GM19467 (cell line): ENCODE measurements at regions not wholly inside any gene's neighbourhood (a gene's known extent, or its start where the extent isn't known, plus 50 kb on each side); places are given as distances from the start of the nearest gene placed in this dataset.
"Not testable (repeated sequence)": the region's sequence is repeated elsewhere in the genome, so short reads cannot be mapped to it uniquely, and the experiment has no call there.

Experiments used
- ATAC-seq: cut with Tn5 transposase; IDR thresholded peaks from one replicate; pipeline ENCODE4 v1.9.1; 2021; ENCODE audit warnings: mild to moderate bottlenecking, moderate library complexity; ENCODE audit not compliant: unreplicated experiment

DNA sequence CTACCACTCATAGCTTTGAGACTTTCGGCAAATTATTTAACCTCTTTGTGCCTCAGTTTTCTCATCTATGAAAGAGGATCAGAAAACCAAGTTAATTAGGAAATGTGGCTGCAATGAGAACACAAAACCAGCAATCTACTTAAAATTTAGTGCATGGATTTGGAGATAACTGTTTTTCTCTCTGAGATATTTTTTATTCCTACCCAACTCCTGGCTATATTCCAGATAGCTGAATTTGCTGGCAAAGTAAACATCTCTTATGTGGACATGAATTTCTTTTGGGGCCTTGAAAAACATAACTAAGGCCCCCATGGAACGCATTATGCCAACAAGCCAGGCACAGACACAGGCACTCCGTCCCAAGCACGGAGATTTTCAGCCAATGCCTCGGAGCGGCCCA, 53.4 kb upstream of the FOXN3 start:
- no peak for ATAC-seq

DNA sequence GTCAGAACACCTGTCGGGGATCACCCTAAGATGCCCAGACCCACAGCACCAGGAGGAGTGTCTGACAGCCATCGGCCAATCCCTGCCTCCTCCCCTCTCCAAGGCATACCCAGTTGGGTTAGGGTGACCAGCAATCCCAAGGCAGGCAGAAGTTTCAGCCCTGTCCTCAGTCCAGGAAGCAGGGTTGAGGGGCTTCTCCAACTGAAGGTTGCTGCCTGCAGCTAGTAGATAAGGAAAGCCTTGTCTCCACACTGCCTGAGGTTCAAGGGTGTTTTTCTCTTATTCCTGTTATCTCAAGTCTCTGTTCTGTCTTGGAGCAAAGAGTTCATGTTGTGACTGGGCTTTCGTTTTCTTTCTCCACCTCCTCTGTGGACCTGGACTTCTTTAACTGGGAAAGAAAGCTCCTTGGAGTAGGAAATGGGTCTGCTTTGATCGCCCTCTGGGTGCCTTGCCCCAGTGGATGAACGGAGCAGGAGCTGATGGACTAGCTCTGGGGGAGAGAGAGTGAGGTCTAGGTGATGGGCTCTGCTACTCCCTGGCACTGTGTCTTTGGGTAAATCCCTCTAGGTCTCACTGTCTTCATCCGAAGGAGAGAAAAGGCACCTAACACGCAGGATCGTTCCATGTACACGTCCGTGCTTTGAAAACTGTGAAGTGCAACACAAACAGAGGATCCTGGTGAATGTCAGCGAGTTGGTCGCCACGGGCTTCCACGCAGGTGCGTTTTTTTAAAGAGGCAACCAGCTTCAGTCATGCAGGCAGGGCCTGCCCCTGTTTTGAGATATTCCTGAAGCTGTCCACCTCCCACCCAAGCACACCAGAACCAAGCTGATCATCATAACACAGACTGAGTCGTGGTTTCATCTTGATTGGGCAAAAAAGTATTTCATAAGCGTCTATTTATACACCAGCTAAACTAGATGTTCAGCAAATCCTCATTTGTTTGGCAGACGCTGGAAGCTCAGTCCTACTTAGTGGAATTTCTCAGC, 52.5 kb upstream of the FOXN3 start:
- ATAC-seq = no peak

DNA sequence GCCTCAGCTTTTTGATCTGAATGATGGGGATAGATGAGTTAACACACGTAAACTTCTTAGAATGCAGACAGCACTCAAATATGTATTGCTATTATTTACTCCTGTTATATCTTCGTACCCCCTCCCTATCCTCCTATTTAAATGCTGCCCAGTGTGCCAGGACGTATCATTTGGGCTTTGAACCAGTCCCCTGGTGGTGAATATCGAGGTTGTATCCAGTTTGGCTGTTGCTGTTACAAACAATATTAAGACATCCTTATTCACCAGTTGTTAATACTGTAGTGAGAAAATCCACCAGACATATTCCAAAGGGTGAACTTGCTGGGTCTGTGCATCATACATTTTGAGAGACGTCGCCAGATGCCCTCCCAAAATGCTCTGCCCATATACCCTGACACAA, 51.5 kb upstream of the FOXN3 start:
- no peak for ATAC-seq

DNA sequence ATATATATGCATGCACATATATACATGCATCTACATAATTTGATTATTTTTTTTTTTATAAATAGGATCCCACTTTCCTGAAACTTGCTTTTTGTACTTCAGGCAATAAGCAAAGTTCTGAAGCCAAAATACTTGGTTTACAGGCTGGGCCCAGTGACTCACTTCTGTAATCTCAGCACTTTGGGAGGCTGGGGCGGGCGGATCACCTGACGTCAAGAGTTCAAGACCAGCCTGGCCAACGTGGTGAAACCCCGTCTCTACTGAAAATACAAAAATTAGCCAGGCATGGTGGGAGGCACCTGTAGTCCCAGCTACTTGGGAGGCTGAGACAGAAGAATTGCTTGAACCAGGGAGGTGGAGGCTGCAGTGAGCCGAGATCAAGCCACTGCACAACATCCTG, 51.0 kb upstream of the FOXN3 start:
- not testable (repeated sequence) for ATAC-seq

DNA sequence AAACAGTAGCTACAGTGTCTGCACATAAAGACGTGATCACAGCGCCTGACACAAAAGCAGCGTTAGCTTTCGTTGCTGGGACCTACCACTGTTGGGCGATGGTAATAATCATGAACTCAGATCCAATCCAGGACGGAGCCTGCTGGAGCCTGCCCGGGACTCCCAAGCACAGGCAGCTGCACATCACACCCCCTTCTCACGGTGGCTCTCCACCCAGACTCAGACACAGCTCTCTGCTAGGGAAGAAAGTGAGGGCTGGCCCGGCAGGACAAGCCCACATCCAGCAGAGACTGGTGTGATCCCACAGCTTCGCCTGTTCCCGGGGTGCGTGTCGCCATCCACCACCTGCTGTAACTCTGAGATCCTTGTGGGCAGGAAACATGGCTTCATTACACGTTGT, 49.9 kb upstream of the FOXN3 start:
- ATAC-seq = no peak
